Frontal cortex (tissue), 3 donors: ENCODE measurements at regions not wholly inside any gene's neighbourhood (a gene's known extent, or its start where the extent isn't known, plus 50 kb on each side); places are given as distances from the start of the nearest gene placed in this dataset.
"Not testable (repeated sequence)": the region's sequence is repeated elsewhere in the genome, so short reads cannot be mapped to it uniquely, and the experiment has no call there.

Source experiments
- DNase-seq, 2 donors: peaks; one replicate each; pipeline ENCODE4 v3.0.0; 2012; ENCODE audit warnings: low spot score in 2 of 2
- FAIRE-seq: peaks from 2 replicates; lab custom pipeline; 2012; peaks lifted over from hg19 to GRCh38; lab: Jason Lieb, UNC
- donor health status: control.
- donor health status: control.
- donor health status: control.

GRCh38 chr5:17947029-17947428 lies 312.8 kb downstream of the TAF11L14 start:
- DNase-seq: no peak
- no peak for FAIRE-seq

DNA sequence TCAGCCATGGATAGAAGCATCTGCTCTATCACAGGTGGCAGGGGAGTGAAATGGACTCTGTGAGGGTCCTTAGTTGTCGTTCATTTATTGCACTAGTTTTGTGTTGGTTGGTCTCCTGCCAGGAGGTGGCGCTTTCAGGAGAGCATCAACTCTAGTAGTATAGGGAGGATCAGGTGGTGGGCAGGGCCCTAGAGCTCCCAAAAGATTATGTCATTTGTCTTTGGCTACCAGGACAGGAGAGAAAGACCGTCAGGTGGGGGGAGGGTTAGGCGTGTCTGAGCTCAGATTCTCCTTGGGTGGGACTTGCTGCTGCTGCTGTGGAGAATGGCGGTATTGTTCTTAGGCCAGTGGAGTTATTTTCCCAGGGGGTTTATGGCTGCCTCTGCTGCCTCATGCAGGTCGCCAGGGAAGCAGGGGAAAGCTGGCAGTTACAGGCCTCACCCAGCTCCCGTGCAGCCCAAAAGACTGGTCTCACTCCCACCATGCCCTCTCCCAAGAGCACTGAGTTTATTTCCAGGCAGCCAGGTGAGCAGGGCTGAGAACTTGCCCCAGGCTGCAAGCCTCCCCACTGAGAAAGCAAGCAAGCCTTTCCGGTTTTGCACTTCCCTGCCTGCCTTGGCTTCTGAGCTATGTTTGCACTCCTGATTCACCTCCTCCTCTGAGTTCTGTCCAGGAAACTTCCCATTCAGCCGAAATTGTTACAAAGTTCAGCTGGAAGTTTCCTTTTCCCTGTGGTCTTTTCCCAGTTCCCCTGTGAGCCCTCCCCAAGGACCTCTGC lies 317.3 kb downstream of the TAF11L14 start:
- FAIRE-seq (no peak), DNase-seq (no peak)

DNA sequence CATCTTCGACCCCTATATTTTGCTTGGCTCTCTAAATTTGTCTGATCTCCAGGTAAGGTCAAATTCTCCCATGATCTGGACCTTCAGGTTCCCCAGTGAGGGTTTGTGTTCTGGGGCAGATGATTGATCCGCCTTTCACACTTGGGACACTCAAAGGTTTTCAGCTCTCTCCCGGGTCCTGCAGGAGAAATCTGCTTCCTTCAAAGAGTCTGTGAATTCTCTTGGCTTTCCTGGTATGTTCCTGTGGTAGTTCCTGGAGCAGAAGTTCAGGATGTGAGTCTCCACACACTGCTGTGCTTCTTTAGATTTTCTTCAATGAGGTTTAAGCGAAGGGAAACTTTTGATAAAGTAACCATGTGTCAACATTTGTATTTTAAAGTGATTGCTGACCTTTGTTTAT lies 318.0 kb downstream of the TAF11L14 start:
- FAIRE-seq (no peak), DNase-seq (no peak)

- no peak for DNase-seq
- no peak for FAIRE-seq
Measured at GRCh38 chr5:17964067-17964466, 329.8 kb downstream of the TAF11L14 start.

GRCh38 chr5:17966640-17967402 lies 332.6 kb downstream of the TAF11L14 start:
- FAIRE-seq (no peak), DNase-seq (no peak)

DNA sequence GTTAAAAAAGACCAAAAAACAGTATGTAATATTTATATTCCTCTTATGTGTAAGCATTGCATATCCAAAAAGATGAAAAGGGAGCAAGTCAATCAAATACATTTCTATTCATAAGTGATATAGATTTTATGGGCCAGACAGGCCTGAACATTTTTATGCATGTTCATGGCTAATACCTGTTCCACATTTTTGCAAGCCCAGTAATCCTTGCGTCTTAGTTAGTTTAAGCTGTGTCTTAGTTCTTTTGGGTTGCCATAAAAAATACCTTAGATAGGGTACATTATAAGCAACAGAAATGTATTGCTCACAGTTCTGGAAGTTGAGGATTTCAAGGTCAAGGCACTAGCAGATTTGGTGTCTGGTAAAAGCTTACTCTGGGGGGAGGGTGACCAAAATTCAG lies 342.1 kb downstream of the TAF11L14 start:
- FAIRE-seq (no peak), DNase-seq (no peak)

DNA sequence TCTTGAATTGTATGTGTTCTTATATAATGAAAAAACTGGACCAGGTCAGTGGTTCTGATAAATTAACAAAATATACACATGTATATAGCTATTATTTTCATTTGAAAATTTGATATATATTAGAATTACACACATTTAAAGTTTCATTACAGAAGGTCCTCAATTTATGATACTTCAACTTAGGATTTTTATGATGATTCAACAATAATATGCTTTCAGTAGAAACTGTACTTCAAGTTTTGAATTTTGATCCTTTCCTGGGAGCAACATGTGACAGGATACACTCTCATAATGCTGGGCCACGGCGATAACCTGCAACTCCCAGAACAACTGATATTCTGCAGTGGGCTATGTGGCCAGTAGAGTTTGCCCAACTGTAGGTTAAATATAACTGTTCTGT lies 344.7 kb downstream of the TAF11L14 start:
- FAIRE-seq (no peak), DNase-seq (no peak)

- DNase-seq, FAIRE-seq: not testable (repeated sequence)
Measured at GRCh38 chr5:17982626-17983025, 348.4 kb downstream of the TAF11L14 start.

GRCh38 chr5:17989036-17989435 lies 354.8 kb downstream of the TAF11L14 start:
- FAIRE-seq (no peak), DNase-seq (no peak)

DNA sequence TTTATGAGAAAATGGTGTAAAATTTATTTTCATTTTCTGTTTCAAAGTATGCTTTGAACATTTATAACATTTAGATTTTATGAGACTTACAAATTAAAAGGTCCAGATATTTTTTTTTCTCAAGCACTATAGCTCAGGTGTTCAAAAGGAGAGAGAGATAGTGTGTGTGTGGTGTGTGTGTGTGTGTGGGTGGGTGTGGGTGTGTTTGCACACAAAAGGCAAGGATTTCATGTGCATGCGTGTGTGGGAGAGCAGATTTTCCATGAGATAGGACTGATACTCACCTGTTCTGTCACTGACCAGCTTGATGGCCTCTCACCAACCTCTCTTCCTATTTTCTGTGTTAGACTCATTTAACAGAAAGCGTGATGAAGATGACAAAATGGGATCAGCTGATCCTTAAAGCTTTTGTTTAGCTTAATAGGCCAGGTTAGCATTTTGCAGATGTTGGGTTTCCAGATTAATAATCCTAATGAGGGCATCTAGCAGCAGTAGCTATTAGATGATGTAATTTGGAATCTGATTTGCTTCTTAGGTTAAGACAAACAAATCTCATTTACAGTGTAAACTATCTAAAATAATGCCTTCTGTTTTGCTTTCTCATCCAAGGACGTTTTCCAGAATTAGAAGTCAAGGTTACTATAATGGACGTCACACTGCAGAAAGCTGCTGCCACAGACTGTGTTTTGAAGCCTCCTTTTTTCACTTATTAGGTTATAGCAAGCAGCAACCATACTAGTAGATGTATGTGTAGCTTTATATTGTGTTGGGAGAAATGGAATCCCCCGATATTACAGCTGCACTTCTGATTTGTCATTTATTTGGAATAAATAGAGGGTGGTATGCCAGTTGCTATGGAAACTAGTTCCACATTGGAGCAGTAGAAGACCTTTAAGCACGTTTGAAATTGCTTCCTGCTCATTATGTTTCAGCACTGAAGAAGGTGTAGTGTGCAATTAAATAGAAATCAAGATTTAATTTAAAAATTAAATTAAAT lies 355.6 kb downstream of the TAF11L14 start:
- peak; percentile 19 for FAIRE-seq
- no peak for DNase-seq

DNA sequence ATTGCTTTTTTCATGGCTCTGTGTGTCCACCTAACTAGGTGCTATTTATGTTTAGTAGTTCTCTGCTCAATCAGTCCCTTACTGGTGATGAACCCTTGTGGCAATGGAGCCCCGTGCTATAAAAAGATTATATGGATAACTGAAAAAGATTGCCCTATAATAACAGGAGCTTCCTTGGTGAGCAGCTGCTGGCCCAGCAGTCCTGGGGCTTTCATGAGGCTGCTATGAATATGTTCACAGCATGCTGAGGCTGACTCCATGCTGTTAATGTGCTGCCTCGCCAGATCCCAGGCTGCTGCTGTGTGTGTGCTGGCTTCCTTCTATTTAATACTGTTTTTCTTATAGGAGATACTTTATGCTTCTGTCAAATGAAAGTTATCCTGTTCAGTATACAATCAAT lies 357.5 kb downstream of the TAF11L14 start:
- FAIRE-seq (no peak), DNase-seq (no peak)

DNA sequence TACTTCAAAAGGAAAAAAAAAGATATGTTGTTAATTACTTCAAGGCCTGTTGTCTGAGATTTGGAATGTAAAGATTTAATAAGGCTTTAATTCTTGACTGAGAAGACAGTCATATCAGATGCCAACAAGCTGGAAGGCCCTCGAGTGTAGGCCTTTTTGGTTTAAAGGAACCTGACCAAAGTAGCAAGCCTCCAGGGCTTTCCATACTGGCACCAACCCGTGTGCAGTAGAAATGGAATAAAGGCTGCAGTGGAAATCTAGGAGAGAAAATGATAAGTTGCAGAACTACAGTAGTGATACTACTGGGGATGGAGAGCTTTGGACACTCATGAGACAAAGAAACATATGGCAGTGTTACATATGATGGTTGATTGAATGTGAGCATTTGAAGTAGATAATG lies 358.0 kb downstream of the TAF11L14 start:
- no peak for DNase-seq

DNA sequence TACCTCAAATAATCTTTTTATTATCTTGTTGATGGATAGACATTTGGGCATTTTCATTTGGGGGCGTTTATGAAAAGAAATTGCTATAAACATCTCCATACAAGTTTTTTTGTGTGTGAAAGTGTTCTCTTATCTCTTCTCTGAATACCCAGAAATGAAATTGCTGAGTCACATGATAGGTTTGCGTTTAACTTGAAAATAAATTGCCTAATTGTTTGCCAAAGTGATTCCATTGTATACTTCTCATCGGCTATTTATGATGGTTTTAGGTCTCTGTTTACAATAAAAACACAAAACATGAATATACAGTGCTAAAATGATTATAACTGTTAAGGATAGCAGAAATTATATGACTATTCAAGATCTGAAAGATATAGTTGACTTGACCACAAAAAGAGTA lies 361.7 kb downstream of the TAF11L14 start:
- FAIRE-seq: no peak
- DNase-seq: no peak

More for the DNA sequence above, 358.0 kb downstream of the TAF11L14 start:
- FAIRE-seq: no peak

- no peak for DNase-seq
- no peak for FAIRE-seq
Measured at GRCh38 chr5:17999858-18000257, 365.6 kb downstream of the TAF11L14 start.

DNA sequence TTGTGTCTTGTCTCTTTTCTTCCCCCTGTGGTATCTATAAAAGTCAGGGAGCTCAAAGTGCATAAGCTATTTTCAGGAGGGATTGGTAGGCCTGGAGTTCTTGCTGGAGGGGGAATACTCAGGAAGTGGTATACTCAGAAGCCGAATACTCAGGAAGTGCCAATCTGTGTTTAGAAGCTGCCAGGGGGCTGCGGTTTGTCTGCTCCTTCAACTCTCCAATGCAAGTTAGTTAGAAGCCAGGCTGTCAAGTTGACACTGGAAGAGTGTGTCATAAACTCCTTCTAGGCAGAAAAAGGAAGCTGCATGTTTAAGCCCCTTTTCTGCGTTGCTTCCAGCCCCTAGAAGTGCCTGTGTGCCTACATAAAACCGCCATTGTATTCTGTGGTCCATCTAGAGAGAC lies 366.5 kb downstream of the TAF11L14 start:
- DNase-seq (no peak), FAIRE-seq (no peak)

DNA sequence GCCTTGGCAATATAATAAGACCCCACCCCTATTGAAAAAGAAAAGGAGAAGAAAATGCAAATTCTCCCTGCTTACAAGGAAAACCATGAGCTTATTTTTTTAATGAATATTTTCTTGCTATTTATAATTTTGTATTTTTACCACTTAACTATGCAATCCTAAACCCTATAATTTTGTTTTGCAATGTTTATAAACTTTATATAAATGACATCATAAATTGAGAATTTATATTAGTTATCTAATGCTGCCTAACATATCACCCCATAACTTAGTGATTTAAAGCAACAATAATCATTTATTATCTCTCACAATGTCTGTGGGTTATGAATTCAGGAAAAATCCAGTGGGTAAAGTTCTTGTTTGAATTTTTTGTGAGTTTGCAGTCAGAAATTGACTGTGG lies 369.1 kb downstream of the TAF11L14 start:
- FAIRE-seq: no peak
- DNase-seq: no peak

DNA sequence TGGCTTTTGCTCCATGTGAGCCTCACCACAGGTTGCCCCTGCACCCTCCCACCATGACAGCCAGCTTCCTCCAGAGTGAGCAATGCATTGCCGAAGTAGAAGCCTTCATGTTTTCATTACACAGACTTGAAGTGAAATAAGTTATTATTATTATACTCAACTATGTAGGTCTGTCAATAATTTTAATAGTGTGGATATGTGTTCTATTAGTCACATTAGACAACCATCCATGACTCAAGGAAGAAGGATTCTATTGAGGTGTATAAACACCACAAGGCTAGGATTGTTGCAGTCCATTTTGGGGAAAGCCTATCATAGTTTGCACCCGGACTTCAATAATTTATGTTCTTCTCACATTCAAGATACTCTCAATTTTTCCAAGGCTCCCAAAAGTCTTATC lies 369.5 kb downstream of the TAF11L14 start:
- DNase-seq (no peak), FAIRE-seq (no peak)

DNA sequence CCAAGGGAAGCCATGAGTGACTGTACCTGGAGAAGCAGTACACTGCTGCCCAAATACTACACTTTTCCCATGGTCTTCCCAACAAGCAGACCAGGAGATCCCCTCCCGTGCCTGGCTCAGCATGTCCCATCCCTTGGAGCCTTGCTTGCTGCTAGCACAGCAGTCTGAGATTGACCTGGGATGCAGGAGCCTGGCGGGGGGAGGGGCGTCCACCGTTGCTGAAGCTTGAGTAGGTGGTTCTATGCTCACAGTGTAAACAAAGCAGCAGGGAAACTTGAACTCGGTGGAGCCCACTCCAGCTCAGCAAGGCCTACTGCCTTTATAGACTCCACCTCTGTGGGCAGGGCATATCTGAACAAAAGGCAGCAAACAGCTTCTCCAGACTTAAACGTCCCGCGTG lies 372.0 kb downstream of the TAF11L14 start:
- FAIRE-seq, DNase-seq: not testable (repeated sequence)

- no peak for FAIRE-seq
- no peak for DNase-seq
Measured at GRCh38 chr5:18008940-18009339, 374.7 kb downstream of the TAF11L14 start.

DNA sequence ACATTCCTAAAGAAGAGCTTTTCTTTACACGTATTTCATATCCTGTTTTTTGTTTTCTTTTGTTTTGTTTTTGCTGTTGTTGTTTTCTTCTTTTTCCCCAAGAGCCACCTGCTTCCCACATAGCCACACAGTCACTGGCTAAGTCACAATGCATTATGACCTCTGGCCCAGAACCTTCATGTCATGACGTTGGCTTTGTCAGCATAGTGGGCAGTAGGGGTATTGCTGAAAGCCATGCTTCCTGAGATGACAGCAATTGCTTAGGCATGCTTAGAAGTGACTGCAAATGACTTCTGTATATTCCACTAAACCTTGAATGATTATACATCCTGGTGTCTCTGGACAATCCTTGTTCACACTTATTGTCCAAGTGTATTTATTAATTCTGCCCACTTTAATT lies 375.8 kb downstream of the TAF11L14 start:
- DNase-seq: no peak
- FAIRE-seq: no peak
